ENCODE measurements at regions not wholly inside any gene's neighbourhood (a gene's known extent, or its start where the extent isn't known, plus 50 kb on each side); places are given as distances from the start of the nearest gene placed in this dataset.
"Not testable (repeated sequence)": the region's sequence is repeated elsewhere in the genome, so short reads cannot be mapped to it uniquely, and the experiment has no call there.

DNA sequence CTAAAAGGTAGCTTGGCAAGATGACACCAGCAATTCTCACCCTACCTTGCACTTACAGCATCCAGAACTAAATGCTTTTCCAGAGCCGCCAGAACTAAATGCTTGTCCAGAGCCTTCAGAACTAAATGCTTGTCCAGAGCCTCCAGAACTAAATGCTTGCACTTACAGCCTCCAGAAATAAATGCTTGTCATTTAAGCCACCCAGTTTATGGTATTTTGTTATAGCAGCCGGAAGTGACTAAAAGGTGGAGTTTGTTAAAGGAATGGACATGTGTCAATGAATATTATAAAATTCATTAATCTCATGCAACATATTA is 133.5 kb downstream of the GPX5 start:
- no peak for DNase-seq

DNA sequence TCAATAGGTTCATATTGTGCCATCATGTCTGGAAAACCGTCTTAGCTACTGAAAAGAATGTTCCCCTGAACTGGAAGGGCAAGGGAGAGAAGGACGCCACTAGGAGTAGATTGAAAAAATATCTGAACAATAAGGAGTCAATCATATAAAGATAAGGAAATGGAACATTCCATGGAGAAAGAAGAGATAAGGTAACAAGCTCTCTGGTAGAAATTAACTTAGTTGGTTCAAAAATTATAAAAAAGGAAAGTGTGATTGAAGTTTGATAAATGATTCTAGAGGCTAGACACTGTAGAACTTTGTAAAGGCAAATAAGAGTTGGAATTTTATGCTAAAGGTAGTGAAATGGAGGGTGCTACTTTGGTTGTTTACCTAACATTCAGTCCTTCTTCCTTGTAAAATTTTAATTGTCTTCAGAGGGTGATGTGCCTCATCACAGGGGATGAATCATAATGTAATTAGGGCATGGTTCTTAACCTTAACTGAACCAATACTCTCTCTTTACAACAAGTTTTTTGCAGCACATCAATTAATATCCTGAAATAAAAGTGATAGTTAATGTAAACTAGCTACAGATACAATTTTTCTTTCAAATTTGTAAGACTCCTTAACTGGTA is 135.5 kb downstream of the GPX5 start:
- DNase-seq = no peak

- DNase-seq = no peak
Measured at GRCh38 chr6:28664870-28665396, 139.3 kb downstream of the GPX5 start.

GRCh38 chr6:28673417-28673786 is 147.7 kb downstream of the GPX5 start:
- DNase-seq = no peak

DNA sequence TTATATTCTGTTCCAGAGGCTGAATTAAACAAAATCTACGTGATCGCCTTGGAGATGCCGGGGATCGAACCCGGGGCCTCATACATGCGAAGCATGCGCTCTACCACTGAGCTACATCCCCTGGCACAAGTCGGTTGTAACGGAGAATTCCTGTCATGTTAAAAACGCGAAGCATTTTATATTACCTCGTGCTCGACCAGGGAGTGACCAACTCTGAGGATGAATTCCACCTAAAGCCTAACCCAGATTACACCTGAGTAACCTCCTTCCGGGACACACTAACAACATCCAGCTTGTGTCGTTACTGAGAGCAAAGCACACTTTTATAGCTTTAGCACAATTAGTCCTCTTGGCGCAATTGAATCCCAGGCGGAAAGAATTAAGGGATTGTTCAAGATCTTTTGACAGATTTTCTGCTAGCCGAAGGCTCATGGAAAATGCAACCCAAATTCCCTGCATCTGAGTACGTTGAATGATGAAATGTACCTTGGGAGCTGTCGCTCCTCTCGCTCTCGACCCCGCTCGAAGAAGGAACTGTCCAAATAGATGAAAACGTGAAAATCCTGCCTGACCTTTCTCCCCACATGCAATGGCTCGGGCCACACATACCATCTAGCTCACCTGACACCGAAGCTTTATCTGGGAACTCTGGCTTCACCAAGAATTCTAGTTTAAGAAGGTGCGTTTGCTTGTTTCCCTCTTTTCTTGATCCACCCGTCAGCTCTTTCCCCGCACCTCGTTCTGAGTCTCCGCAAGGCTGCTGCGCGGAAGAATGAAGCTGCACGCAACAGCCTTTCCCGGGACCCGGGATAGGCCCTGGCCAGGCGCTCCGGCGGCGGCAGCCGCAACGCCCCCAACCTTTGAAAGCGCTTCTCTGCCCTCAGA is 148.3 kb downstream of the GPX5 start:
- no peak for DNase-seq

GRCh38 chr6:28675600-28675999 is 149.9 kb downstream of the GPX5 start:
- no peak for DNase-seq

GRCh38 chr6:28682542-28682941 is 156.9 kb downstream of the GPX5 start:
- no peak for DNase-seq

- DNase-seq = not testable (repeated sequence)
Measured at GRCh38 chr6:28682956-28683685, 157.4 kb downstream of the GPX5 start.

GRCh38 chr6:28683945-28684538 is 158.4 kb downstream of the GPX5 start:
- DNase-seq = no peak

DNA sequence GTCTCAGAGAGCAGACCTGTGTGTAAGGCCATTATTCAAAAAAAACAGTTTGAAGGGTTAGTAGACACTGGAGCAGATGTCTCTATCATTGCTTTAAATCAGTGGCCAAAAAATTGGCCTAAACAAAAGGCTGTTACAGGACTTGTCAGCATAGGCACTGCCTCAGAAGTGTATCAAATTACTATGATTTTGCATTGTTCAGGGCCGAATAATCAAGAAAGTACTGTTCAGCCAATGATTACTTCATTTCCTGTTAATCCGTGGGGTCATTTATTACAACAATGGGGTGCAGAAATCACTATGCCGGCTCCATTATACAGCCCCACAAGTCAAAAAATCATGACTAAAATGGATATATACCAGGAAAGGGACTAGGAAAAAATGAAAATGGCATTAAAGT is 160.3 kb downstream of the GPX5 start:
- not testable (repeated sequence) for DNase-seq

- not testable (repeated sequence) for DNase-seq
Measured at GRCh38 chr6:28686446-28687027, 160.9 kb downstream of the GPX5 start.

GRCh38 chr6:28687309-28687981 is 161.8 kb downstream of the GPX5 start:
- not testable (repeated sequence) for DNase-seq

DNA sequence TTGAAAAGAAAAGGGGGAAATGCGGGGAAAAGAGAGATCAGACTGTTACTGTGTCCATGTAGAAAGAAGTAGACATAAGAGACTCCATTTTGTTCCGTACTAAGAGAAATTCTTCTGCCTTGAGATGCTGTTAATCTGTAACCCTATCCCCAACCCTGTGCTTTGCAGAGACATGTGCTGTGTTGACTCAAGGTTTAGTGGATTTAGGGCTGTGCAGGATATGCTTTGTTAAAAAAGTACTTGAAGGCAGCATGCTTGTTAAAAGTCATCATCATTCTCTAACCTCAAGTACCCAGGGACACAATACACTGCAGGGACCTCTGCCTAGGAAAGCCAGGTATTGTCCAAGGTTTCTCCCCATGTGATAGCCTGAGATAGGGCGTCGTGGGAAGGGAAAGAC is 166.3 kb downstream of the GPX5 start:
- DNase-seq = not testable (repeated sequence)

- no peak for DNase-seq
Measured at GRCh38 chr6:28693033-28693750, 167.5 kb downstream of the GPX5 start.

GRCh38 chr6:28693751-28694443 is 168.2 kb downstream of the GPX5 start:
- no peak for DNase-seq

DNA sequence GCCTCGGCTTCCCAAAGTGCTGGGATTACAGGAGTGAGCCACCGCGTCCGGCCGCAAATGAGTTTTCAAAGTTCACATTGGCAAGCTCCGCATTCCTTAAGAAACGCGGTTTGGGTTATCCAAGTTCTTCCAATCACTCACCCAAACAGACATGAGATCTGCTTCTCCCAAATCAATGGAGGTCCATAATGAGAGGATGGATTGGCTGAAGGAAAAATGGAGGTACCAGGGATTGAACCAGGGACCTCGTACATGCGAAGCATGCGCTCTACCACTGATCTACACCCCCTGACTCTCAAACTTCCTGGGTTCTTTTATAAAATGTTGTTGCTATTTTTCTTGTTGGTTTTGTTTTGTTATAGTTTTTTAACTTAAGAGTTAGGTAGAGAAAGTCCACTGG is 170.0 kb downstream of the GPX5 start:
- no peak for DNase-seq

DNA sequence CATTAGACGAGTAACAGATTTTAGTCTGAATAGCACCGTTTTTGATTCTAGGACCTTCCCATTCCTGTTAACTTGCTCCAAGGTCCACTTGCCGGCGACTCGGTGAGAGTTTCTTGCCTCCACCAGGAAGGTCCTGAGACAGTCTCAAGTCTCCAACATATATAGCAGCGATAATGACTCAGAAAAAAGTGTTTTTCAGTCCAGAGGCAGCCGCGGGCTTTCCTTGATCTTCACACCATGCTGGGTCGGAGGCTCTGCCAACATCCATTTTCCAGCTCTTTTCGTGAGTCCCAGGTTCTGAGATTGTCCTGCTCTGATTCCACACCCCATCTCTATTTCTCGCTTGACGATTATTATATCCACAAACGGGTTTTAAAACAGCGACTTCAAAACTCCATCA is 170.5 kb downstream of the GPX5 start:
- no peak for DNase-seq

DNA sequence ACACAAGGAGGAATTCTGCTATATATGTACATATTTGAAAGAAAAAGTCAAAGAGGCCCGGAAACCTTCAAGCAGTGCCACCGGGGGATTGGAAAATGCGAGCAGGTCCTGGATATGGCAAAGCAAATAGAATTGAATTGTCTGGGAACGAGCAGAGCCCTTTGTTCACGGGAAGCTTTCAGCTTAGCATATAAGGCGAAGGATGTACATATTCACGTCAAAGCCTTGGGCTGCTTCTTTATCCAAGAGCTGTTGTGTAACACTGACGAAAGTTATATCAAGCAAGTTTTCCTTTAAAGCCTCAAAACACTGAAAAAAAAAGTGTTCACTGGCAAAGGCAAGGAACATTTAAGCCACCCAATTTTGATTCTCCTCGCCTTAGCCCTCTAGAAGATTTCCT is 171.0 kb downstream of the GPX5 start:
- DNase-seq = no peak

DNA sequence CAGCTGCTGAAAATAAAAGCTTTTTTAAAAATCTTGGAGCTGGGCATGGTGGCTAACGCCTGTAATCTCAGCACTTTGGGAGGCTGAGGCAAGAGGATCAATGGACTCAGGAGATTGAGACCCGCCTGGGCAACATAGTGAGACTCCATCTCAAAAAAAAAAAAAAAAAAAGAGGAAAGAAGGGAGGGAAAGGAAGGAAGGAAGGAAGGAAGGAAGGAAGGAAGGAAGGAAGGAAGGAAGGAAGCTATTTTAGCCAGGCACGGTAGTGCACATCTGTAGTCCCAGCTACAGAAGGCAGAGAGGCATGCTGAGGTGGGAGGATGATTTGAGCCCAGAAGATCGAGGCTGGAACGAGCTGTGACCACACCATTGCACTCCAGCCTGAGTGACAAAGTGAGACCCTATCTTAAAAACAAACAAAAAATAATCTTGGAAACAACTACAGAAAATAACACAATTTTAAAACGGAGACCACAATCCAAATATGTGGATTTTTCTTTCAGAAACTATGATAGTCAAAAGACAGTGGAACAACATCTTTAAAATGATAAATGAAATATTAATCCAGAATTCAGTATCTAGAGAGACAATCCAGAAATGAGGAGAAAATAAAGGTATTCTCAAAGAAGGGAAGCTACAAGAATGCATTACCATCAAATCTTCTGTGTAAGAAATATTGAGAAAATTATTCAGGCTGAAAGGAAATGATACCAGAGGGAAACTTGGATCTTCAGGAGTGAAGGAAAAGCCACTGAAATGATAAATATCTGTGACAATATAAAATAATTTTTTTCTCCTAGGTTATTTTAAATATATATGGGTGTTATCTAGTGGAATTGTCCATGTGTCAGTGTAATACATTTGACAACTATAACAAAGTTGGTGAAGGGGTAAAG is 182.0 kb downstream of the GPX5 start:
- DNase-seq = no peak
